GM18511 (cell line): ENCODE measurements at regions not wholly inside any gene's neighbourhood (a gene's known extent, or its start where the extent isn't known, plus 50 kb on each side); places are given as distances from the start of the nearest gene placed in this dataset.

ENCODE experiments used
- ATAC-seq: cut with Tn5 transposase; IDR thresholded peaks from one replicate; pipeline ENCODE4 v1.9.1; 2021; ENCODE audit warnings: mild to moderate bottlenecking, moderate library complexity; ENCODE audit not compliant: unreplicated experiment

GRCh38 chr3:180184816-180185215, 148.1 kb upstream of the PEX5L start:
- no peak for ATAC-seq

- no peak for ATAC-seq
Measured at GRCh38 chr3:180185650-180186049, 148.9 kb upstream of the PEX5L start.

GRCh38 chr3:180188512-180189309, 152.0 kb upstream of the PEX5L start:
- peak; percentile 88 for ATAC-seq

- peak; percentile 37 for ATAC-seq
Measured at GRCh38 chr3:180189310-180189648, 152.5 kb upstream of the PEX5L start.

GRCh38 chr3:180196658-180197057, 159.9 kb upstream of the PEX5L start:
- ATAC-seq = no peak

GRCh38 chr3:180199417-180199995, 162.8 kb upstream of the PEX5L start:
- no peak for ATAC-seq

- no peak for ATAC-seq
Measured at GRCh38 chr3:180215866-180216265, 179.1 kb upstream of the PEX5L start.

- ATAC-seq = no peak
Measured at GRCh38 chr3:180223268-180223667, 186.5 kb upstream of the PEX5L start.

GRCh38 chr3:180229113-180229512, 192.4 kb upstream of the PEX5L start:
- ATAC-seq = no peak

- no peak for ATAC-seq
Measured at GRCh38 chr3:180239939-180240338, 203.2 kb upstream of the PEX5L start.

- no peak for ATAC-seq
Measured at GRCh38 chr3:180246688-180247195, 210.0 kb upstream of the PEX5L start.

- ATAC-seq = no peak
Measured at GRCh38 chr3:180250172-180250571, 213.4 kb upstream of the PEX5L start.

- ATAC-seq = no peak
Measured at GRCh38 chr3:180252683-180253082, 215.9 kb upstream of the PEX5L start.

GRCh38 chr3:180253283-180253682, 216.5 kb upstream of the PEX5L start:
- ATAC-seq = no peak

GRCh38 chr3:180264479-180264878, 227.7 kb upstream of the PEX5L start:
- ATAC-seq = no peak

GRCh38 chr3:180265551-180265950, 228.8 kb upstream of the PEX5L start:
- no peak for ATAC-seq

- peak; percentile 99 for ATAC-seq
Measured at GRCh38 chr3:180267202-180267843, 230.6 kb upstream of the PEX5L start.

GRCh38 chr3:180274536-180274935, 237.8 kb upstream of the PEX5L start:
- ATAC-seq = no peak

GRCh38 chr3:180275176-180275575, 238.4 kb upstream of the PEX5L start:
- ATAC-seq = no peak

GRCh38 chr3:180277041-180277440, 240.3 kb upstream of the PEX5L start:
- no peak for ATAC-seq

GRCh38 chr3:180278583-180279188, 241.9 kb upstream of the PEX5L start:
- peak; percentile 96 for ATAC-seq

GRCh38 chr3:180280555-180280954, 243.8 kb upstream of the PEX5L start:
- ATAC-seq = no peak
